Kidney glomerular epithelial cell (primary cell): ENCODE measurements at regions not wholly inside any gene's neighbourhood (a gene's known extent, or its start where the extent isn't known, plus 50 kb on each side); places are given as distances from the start of the nearest gene placed in this dataset.
"Not testable (repeated sequence)": the region's sequence is repeated elsewhere in the genome, so short reads cannot be mapped to it uniquely, and the experiment has no call there.

Experiments
- DNase-seq: peaks from one replicate; lab custom pipeline; 2025; lab: John Stamatoyannopoulos, UW

DNA sequence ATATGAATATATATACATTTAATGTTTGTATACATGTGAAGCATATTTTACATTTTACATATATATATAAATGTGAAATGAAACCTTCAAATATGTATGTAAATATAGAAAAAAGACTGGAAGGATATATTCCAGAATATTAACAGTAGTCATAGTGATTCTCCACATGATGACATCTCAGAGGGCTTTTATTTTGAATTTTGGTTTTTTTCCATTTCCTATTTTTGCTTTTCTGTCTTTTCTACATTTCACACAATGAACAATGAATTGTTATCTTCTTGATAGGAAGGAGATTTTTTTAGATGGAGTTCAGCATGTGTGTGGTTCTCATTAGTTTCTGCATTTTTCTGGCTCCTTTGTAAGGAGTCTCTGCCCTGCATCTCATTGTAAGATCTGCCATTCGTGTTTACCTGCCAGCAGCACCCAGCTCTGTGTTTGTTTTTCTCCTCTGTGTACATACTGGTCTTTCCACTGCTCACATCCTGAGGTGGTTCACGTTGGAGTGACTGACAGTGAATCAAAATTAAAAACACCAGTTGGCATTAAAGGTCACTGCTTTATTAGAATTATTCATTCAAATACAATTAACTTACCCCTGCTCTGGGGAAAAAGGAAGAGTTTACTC lies 425.3 kb upstream of the MDFIC2 start:
- DNase-seq = no peak

DNA sequence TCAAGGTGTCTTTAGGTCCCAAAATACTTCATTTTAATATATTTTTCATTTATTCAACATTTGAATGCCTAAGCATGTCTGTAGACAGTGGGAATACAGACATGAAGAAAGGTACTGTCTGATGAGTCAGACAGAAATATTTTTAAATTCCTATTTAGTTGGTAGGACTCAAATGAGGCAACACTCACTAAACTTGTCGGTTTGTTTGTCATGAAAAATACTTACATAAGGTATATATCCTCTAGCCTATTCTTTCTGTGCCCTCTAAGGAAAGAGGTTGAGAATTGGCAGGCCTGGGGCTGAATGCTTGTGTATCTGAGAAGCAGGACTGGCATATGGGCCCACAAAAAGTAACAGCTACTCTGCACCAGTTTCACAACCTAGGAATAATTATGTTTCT lies 423.6 kb upstream of the MDFIC2 start:
- peak; percentile 19 for DNase-seq

DNA sequence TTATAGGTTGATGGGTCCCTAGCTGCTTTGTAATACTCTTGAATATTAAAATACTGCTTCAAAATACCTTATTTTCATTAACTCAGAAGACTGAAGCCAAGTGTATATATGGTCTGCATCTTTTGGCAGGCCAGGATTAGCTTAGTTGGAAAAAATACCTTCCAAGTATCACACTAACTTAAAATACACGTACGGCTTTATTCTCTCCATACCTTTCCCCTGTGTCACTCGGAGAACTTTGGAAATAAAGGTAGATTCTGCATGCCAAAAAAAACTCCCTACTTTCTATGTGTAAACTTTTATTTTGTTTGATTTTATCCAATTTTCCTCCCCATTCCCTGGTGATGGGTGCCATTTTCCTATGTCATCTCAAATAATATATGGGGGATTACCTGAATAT lies 422.3 kb upstream of the MDFIC2 start:
- DNase-seq = no peak

DNA sequence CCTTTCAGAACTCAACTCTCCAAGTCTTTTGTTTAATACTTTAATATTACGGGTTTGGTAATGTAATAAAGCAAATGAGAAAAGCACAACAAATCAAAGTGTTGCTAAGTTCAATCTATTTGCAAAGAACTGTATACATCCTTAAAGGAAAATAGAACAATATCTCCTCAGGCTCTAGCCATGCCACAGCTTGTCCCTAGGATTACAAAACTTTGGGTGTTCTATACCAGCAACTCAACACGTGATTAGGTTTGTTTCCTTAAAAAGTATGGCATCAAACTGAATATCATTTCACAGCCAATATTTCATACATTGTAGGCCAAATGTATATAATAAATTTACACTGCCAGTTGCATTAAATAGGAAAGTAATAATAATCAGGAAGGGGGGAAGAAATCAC lies 418.6 kb upstream of the MDFIC2 start:
- no peak for DNase-seq

DNA sequence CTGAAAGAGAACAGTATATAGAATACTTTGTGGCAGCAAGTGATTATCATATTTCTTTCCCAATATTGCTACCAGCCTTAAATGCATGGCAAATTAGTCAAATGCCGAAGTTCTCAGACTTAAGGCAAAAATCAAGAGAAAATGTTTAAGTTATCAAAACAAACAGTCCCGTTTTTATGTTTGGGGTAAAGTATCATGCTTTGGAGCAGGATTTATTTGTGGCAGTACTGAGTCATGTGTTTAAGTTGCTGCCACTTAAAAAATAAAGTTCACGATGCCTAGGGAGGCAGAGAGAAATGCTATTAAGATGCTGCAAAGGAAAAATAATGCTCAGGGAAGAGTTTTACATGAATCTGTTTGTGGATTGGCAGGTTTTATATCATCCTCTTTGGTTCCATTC lies 417.4 kb upstream of the MDFIC2 start:
- no peak for DNase-seq

DNA sequence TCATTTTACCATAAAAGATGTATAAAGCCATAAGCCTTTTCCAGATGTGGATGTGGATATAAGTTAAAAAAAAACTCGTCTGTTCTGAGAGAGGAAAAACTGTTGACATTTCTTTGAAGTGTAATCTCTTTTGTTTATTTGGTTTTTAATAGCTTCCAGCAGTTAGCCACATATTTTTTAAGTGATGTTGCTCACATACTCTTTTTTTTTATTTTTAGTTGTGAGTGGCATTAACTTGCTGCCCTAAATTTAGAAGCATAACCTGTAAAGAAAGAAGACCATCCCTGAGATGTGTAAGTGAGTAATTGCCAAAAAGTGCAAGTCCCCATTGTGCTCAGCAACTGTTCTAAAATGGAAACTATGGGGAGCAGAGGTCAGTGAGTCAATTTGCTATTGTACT lies 415.9 kb upstream of the MDFIC2 start:
- DNase-seq = no peak

DNA sequence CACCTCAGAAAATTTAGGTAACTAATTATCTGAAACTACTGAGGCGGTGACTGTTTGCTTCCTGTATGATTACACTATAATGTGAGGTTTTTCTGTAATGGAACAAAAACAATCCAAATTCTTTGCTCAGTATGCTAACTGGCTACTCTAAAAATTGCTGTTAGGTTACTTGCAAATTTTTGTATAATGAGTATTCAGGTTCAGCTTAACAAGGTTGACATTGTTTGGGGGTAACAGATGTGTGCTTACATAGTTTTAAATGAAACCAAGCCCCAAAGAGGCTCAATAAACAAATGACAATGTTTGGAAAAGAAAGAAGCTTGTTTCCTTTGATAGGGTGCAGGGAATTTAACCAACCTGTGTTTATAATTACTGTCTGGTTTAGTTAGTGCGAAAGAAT lies 414.5 kb upstream of the MDFIC2 start:
- peak; percentile 87 for DNase-seq

DNA sequence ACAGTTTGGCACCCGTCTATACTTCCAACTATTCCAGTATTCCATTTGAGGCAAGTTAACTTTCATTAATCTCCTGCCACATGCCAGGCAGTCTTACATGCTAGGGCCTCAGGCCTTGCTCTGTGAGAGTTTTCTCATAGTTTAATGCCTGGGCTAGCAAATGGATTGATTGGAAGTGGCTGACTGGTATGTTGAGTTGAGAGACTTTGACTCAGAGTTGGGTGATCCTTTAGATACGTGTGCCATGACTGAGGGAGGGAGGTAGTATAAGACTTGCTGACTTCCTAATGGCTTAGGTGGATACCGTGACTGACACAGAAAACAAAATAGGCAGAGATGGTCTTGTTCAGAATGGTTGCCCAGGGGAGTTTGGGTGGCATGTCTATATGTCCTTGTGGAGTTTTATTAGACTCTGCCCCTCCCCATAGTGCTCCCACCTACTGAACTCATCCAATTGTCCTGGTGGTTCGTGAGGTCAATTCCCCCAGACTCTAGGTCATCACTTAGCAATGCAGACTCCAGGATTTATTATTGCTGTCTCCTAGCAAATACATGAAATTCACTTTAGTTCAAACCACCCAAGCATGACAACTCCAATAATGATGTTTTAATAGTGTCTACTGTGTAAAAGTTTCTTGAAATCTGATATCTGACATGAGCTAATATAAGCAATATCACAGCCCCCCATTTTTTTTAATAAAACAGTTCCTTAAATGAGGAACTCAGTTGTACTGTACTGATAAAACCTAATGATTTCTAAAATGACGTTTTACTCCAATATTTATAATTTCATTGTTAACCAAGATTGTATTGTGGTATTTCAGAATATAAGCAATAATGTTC lies 413.9 kb upstream of the MDFIC2 start:
- peak; percentile 95 for DNase-seq

DNA sequence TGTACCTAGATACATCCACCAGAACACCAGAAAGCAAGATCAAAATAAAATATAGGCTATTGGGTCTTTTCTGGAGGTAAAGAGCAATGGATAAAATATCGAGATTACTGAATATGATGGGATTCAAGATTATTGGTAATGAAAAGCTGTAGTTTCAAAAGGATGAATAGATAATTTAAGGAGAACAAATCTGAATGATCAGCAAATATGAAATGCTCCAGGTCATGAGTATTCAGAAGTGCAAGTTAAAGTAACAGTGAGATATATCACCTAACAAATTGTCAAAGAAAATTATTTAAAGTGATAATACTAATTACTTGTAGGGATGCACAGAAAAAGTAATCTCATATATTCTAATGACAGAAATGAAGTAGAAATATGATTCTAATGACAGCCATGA lies 409.6 kb upstream of the MDFIC2 start:
- no peak for DNase-seq

DNA sequence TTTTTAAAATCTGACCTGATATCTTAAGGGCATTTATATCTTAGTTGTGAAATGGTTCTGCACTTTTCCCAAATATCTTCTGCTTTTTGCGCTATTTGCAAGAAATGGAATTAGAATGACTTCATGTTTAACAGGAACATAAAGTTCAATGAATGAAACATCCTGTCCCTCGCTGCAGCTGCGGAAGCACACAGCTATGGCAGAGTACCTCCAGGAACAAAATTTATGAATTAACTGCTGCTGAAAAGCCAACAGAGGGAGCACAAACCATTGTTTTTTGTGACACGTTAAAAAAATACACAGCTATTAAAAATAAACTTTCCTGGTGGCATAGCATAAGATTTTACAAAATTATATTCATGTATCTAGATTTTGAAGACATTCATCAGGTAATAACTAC lies 404.4 kb upstream of the MDFIC2 start:
- DNase-seq = peak; percentile 64

DNA sequence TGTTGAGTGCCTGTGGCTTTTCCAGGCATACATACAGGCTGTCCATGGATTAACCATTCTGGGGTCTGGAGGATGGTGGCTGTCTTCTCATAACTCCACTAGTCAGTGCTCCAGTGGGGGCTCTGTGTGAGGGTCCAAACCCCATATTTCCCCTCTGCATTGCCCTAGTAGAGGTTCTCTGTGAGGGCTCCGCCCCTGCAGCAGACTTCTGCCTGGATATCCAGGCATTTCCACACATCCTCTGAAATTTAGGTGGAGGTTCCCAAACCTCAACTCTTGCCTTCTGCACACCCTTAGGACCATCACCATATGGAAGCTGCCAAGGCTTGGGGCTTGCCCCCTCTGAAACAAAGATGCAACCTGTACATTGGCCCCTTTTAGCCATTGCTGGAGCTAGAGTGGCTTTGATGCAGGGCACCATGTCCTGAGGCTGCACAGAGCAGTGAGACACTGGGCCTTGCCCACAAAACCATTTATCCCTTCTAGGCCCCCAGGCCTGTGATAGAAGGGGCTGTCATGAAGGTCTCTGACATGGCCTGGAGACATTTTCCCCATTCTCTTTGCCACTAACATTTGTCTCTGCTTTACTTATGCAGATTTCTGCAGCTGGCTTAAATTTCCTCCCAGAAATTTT lies 400.1 kb upstream of the MDFIC2 start:
- no peak for DNase-seq

DNA sequence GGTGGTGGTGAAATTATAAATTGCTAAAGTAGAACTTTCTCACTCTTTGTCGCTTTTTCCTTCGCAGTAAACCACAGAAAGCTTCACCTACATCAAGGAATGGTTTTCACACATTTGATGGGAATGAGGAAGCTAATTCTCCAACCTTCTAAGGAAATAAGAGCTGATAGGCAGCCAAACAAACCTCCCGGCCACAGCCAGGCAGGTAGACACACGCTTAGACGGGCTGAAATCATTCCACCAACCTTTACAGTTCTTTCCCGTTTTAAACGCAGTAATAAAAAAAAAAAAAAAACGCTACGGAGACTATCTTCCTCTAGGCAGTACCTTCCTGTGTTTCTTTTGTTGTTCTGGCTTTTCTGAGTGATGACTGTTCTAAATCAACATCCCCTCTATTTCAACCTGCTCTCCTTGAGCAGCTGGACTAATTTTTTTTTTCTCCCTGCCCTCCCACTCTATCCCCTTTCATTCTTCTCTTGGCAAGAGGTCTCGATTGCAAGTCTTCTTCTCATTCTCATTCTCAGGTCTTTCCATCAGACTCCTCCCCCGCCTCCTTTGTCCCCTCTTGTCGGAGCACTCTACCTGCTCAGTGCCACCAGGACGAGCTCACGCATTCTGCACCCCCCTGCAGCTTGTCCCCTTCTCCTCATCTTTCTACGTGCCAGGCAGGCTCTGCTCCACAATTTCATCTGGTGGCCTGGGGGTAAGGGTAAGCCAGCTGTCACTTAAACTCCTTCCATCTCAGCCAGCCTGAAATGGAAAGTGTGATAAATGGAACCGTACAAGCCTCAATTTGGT lies 391.1 kb upstream of the MDFIC2 start:
- DNase-seq = no peak

DNA sequence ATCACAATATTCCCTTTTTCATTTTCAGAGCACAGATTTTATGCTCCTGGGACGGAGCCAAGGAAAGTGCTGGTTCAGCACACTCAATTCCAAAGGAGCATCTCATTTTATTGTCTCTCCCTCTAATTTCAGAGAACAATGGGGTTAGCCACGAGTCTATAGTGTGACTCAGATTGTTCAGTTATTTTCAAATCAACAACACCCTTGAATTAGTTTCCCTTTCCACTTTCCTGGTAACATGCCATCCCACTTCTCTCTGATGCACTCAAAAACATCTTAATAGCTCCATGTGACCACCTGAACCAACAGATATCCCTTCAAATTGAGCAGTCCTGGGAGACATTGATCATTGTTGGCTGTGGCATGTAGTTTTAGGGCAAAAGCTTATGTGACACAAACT lies 389.7 kb upstream of the MDFIC2 start:
- DNase-seq = no peak

DNA sequence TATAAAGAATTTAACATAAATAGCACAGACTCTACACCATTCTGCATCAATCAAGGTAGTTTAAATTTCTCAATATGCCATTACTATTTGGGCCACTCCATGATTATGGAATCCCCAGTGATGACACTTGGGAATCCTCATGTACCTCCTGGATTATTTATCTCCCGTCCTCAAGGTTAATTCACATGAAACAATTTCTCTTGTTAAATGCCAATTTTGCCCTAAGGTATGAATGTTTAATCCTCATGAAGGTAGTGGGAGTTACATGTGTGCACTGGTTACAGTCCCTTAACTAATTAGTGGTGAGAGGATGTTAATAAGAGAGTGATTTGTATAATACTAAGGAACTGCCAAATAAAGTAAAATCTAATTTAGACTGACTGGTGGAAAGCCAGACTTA lies 372.3 kb upstream of the MDFIC2 start:
- DNase-seq = no peak

DNA sequence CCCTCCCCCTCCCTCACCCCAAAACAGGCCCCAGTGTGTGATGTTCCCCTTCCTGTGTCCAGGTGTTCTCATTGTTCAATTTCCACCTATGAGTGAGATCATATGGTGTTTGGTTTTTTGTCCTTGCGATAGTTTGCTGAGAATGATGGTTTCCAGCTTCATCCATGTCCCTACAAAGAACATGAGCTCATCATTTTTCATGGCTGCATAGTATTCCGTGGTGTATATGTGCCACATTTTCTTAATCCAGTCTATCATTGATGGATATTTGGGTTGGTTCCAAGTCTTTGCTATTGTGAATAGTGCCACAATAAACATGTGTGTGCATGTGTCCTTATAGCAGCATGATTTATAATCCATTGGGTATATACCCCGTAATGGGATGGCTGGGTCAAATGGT lies 363.4 kb upstream of the MDFIC2 start:
- DNase-seq = not testable (repeated sequence)

DNA sequence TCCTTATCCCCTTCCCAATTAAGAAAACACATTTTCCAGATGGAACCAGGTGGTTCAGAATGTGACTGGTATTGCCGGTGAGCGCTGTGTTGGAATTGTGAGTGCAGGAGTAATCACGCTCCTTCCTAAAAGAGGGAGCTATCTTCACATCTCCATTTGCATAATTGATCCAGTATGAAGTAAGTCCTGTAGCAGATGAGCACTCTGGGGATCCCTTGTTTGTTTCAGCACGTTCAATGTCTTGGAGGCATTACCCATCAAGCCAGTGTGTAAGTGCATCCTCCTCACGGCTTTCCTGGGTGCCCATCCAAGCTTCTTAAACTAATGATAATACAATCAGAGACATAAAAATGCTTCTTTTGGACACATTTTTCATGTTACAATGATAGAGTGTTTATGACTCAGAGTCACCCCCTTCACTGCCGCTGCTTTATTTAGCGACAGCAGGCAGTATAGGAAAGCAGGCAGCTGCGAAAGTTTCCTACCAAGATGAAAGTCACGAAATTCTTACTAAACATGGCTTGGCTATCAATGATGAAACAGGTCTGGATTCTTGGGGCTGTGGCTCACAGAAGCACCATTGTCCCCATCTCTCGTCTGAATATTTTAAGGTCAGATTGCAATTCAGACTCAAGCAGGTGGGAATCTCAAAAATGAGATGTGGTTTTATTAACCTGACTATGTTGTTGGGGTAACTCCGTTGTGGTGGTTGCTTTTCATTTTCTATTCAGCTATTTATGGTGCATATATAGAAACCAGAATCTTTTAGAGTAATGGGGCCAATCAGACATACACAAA lies 346.3 kb upstream of the MDFIC2 start:
- no peak for DNase-seq

DNA sequence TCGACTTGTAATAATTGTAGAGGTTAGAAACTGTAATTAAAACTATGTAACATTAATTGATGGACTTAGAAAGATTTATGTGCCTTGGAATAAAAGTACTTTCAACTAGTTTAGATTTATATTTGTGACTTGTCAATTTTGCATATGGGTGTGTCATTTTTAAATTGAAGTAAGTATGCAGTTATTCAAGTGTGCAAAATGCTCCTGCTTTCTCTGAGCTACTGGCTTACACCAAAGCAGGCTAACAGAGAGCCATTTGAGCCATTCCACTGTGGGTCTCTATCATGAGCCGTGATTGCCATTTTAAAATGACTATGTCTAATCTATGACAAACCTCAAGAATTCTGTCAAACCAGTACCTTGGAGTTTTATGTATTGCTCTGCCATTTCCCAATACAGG lies 345.0 kb upstream of the MDFIC2 start:
- DNase-seq = no peak

DNA sequence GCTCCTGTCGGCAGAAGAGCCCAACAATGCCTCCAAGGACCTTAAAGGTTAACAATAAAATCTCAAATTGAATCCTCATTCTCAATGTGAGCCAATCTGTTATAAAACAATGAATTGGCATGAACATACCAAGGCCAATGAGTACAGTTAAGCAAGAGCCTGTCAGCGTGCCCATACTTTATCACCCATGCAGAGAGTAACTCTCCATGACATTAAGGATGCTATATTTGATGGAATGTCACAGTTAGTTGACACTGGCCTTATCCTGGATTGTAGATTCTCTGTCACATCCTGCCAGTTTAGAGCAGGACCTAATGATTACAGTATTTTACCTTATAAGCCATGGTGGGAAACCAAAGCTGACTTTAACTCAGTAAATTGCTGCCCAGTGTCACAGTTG lies 335.4 kb upstream of the MDFIC2 start:
- no peak for DNase-seq

DNA sequence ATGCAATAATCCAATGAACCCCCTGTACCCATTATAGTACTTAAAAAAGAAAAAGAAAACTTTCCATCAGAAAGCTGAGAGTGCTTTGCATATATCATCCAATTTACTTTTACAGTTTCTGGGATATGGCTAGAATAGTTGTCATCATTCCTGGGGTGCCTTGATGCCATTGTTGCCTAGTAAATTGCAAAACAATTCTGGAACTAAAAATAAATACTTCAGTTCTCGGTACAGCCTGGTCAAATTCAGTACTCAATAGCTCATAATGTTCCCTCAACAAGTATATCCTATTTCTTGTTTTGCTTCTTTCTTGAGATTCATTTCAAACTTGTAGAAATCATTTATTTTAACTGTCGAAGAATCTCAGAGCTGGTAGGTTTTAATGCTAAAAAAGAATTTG lies 334.7 kb upstream of the MDFIC2 start:
- no peak for DNase-seq

DNA sequence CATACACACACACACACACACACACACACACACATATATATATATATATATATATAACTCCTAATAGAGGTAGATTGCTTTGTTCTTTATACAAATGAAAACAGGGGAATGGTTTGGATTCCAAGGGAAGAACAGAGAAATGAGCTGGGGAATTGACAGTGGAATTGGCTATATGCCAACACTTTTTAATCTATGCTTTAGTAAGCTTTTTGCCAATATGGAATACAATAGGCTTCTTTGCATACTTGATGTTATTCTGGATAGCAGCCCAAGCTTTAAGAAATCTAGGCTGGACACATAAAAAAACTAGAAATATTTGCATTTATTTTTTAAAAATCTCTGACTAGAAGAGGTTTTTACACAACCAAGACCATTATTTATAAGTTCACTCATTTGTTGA lies 334.2 kb upstream of the MDFIC2 start:
- DNase-seq = no peak

DNA sequence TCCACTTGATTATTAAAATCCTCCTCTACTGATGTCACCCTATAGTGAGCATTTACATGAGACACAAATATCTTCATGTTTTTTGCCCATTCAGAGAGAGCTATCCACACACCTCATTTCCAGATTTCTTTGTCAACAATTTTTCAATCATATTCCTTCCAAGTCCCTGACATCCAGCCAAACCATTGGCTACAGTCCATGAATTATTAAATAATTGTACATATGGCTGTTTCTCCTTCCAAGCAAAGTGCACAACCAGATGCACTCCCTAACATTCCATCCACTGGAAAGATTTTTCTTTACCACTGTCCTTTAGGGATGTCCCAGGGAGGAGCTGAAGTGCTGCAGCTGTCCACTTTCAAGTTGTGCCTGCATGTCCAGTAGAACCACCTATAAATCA lies 328.0 kb upstream of the MDFIC2 start:
- DNase-seq = no peak

DNA sequence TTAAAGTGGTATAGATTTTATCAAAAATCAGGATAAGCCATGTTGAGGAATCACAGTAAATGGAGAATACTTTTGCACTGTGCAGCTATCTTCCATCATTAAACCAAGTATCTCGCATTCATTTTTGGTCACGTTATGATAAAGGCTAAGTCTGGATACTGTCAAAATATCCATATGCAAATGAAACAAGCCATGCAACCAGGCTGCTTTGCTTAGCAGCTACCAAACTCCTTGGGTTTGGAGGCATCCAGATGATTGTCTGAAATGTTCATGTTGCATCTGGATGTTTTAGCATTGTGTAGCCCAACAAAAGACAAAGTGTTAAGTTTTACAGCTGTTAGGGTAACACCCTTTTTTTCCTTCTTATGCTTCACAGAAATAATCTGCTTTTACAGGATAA lies 322.9 kb upstream of the MDFIC2 start:
- no peak for DNase-seq
